ENCODE measurements at regions not wholly inside any gene's neighbourhood (a gene's known extent, or its start where the extent isn't known, plus 50 kb on each side); places are given as distances from the start of the nearest gene placed in this dataset.

GRCh38 chr9:13487498-13487897, 208.0 kb upstream of the MPDZ start:
- DNase-seq (ENCODE audit: low spot score) = no peak

- DNase-seq (ENCODE audit: low spot score) = no peak
These were observed 207.6 kb upstream of the MPDZ start for GRCh38 chr9:13487071-13487470.

GRCh38 chr9:13485068-13485596, 205.6 kb upstream of the MPDZ start:
- no peak for DNase-seq (ENCODE audit: low spot score)

GRCh38 chr9:13484186-13484585, 204.7 kb upstream of the MPDZ start:
- no peak for DNase-seq (ENCODE audit: low spot score)

GRCh38 chr9:13481274-13481673, 201.8 kb upstream of the MPDZ start:
- DNase-seq (ENCODE audit: low spot score) = no peak

GRCh38 chr9:13480693-13481092, 201.2 kb upstream of the MPDZ start:
- DNase-seq (ENCODE audit: low spot score) = no peak

GRCh38 chr9:13479096-13479495, 199.6 kb upstream of the MPDZ start:
- DNase-seq (ENCODE audit: low spot score) = no peak

- no peak for DNase-seq (ENCODE audit: low spot score)
These were observed 199.1 kb upstream of the MPDZ start for GRCh38 chr9:13478639-13479038.

- no peak for DNase-seq (ENCODE audit: low spot score)
These were observed 198.7 kb upstream of the MPDZ start for GRCh38 chr9:13478160-13478559.

- no peak for DNase-seq (ENCODE audit: low spot score)
These were observed 191.3 kb upstream of the MPDZ start for GRCh38 chr9:13470836-13471235.

GRCh38 chr9:13467157-13467556, 187.7 kb upstream of the MPDZ start:
- no peak for DNase-seq (ENCODE audit: low spot score)

- DNase-seq (ENCODE audit: low spot score) = no peak
These were observed 182.0 kb upstream of the MPDZ start for GRCh38 chr9:13461414-13461991.

- no peak for DNase-seq (ENCODE audit: low spot score)
These were observed 179.6 kb upstream of the MPDZ start for GRCh38 chr9:13459071-13459470.

GRCh38 chr9:13457795-13458194, 178.3 kb upstream of the MPDZ start:
- DNase-seq (ENCODE audit: low spot score) = no peak

GRCh38 chr9:13450723-13451122, 171.2 kb upstream of the MPDZ start:
- peak; percentile 41 for DNase-seq (ENCODE audit: low spot score)

- DNase-seq (ENCODE audit: low spot score) = no peak
These were observed 169.0 kb upstream of the MPDZ start for GRCh38 chr9:13448482-13448881.

- DNase-seq (ENCODE audit: low spot score) = no peak
These were observed 168.4 kb upstream of the MPDZ start for GRCh38 chr9:13447843-13448422.

GRCh38 chr9:13446938-13447842, 167.7 kb upstream of the MPDZ start:
- DNase-seq (ENCODE audit: low spot score) = no peak

GRCh38 chr9:13446286-13446937, 166.9 kb upstream of the MPDZ start:
- no peak for DNase-seq (ENCODE audit: low spot score)

GRCh38 chr9:13445103-13445500, 165.6 kb upstream of the MPDZ start:
- no peak for DNase-seq (ENCODE audit: low spot score)

GRCh38 chr9:13444245-13445102, 165.0 kb upstream of the MPDZ start:
- no peak for DNase-seq (ENCODE audit: low spot score)

Data from SW480 (cell line).